ENCODE measurements at regions not wholly inside any gene's neighbourhood (a gene's known extent, or its start where the extent isn't known, plus 50 kb on each side); places are given as distances from the start of the nearest gene placed in this dataset.

GRCh38 chr5:67805666-67806348, 409.7 kb upstream of the PIK3R1 start:
- no peak for DNase-seq (ENCODE audit: low read depth, low spot score)
- intact Hi-C loops (cut with micrococcal nuclease), result no loop called here
- Histone ChIP-seq H3K9ac (ENCODE audit: low read length) (no peak overlapping the region), H3K36me3 (ENCODE audit: control insufficient read depth in 1 of 2, insufficient read depth in 2 of 2, low read length in 2 of 2) (no peaks in the 10 kb centered on the region), H3K9me2 (ENCODE audit: insufficient read depth) (no peaks in the 10 kb centered on the region), H3K79me2 (ENCODE audit: insufficient read depth, low read length) (no peaks in the 10 kb centered on the region), H3K9me3 (ENCODE audit: control insufficient read depth in 1 of 2, insufficient read depth in 1 of 2, low read depth in 1 of 2, low read length in 2 of 2) (no peaks in the 10 kb centered on the region), H3K27ac (ENCODE audit: low read depth, low read length) (no peak overlapping the region), H3K27me3 (ENCODE audit: insufficient read depth, low read length) (peaks cover 9% of the 10 kb centered on the region; the same call in 1 of the 2 replicates), H3K4me3 (replicated peaks in 1 of 2; ENCODE audit: low read depth in 1 of 2, low read length in 2 of 2) (no peak overlapping the region), H4K20me1 (ENCODE audit: insufficient read depth) (no peaks in the 10 kb centered on the region), H3K4me1 (ENCODE audit: control insufficient read depth in 1 of 2, insufficient read depth in 2 of 2, low read length in 2 of 2) (no peaks in the 10 kb centered on the region), H3K4me2 (ENCODE audit: low read length) (no peak overlapping the region), H2AFZ (ENCODE audit: low read depth, low read length, poor library complexity, severe bottlenecking) (no peak overlapping the region)
- RAD21 ChIA-PET (ENCODE audit: low non-redundant PET in 1 of 2, low total read pairs in 2 of 2, uncharacterized antibody in 2 of 2, unreplicated experiment in 2 of 2), result no interaction called here
- POLR2A ChIA-PET, result no interaction called here
- no TSS peak for BruUV-seq (replicated peaks)
- CTCF ChIA-PET, result no interaction called here
- no peak for TF ChIP-seq CBX3 (IDR thresholded peaks at IDR 0.05; ENCODE audit: low read depth)
- TF ChIP-seq SP1 (IDR thresholded peaks at IDR 0.05; ENCODE audit: low read depth), result no peak
- no peak for ATAC-seq

- POLR2A ChIA-PET, result no interaction called here
- H3K36me3 ChIP-seq (ENCODE audit: control insufficient read depth in 1 of 2, insufficient read depth in 2 of 2, low read length in 2 of 2), result no peaks in the 10 kb centered on the region
- no peak overlapping the region for H3K4me3 ChIP-seq (replicated peaks in 1 of 2; ENCODE audit: low read depth in 1 of 2, low read length in 2 of 2)
- RAD21 ChIA-PET (ENCODE audit: low non-redundant PET in 1 of 2, low total read pairs in 2 of 2, uncharacterized antibody in 2 of 2, unreplicated experiment in 2 of 2), result no interaction called here
- no peak for DNase-seq (ENCODE audit: low read depth, low spot score)
- no peaks in the 10 kb centered on the region for H3K9me2 ChIP-seq (ENCODE audit: insufficient read depth)
- BruUV-seq (replicated peaks), result no TSS peak
- no peak overlapping the region for H3K9ac ChIP-seq (ENCODE audit: low read length)
- CTCF ChIA-PET, result no interaction called here
- H3K9me3 ChIP-seq (ENCODE audit: control insufficient read depth in 1 of 2, insufficient read depth in 1 of 2, low read depth in 1 of 2, low read length in 2 of 2), result no peaks in the 10 kb centered on the region
- no peaks in the 10 kb centered on the region for H3K79me2 ChIP-seq (ENCODE audit: insufficient read depth, low read length)
- H3K4me2 ChIP-seq (ENCODE audit: low read length), result no peak overlapping the region
- no peak overlapping the region for H3K27ac ChIP-seq (ENCODE audit: low read depth, low read length)
- no peaks in the 10 kb centered on the region for H4K20me1 ChIP-seq (ENCODE audit: insufficient read depth)
- H3K4me1 ChIP-seq (ENCODE audit: control insufficient read depth in 1 of 2, insufficient read depth in 2 of 2, low read length in 2 of 2), result no peaks in the 10 kb centered on the region
- H3K27me3 ChIP-seq (ENCODE audit: insufficient read depth, low read length), result peaks cover 9% of the 10 kb centered on the region; the same call in 1 of the 2 replicates
- no peak overlapping the region for H2AFZ ChIP-seq (ENCODE audit: low read depth, low read length, poor library complexity, severe bottlenecking)
- ATAC-seq, result no peak
- intact Hi-C loops (cut with micrococcal nuclease), result no loop called here
- no peak for TF ChIP-seq SP1 (IDR thresholded peaks at IDR 0.05; ENCODE audit: low read depth)
- no peak for TF ChIP-seq ELF1 (IDR thresholded peaks at IDR 0.05; ENCODE audit: borderline replicate concordance, low read depth)
- TF ChIP-seq CEBPB (IDR thresholded peaks at IDR 0.05; ENCODE audit: low read depth), result no peak
- TF ChIP-seq EGR1 (IDR thresholded peaks at IDR 0.05; ENCODE audit: low read depth), result no peak
- TF ChIP-seq REST (IDR thresholded peaks at IDR 0.05; ENCODE audit: low read depth), result no peak
- TF ChIP-seq SIN3A (IDR thresholded peaks at IDR 0.05; ENCODE audit: low read depth), result no peak
- no peak for TF ChIP-seq TCF7L2 (IDR thresholded peaks at IDR 0.05; ENCODE audit: borderline replicate concordance, extremely low read depth, insufficient read depth, insufficient read length)
- no peak for TF ChIP-seq MAX (IDR thresholded peaks at IDR 0.05)
- no peak for TF ChIP-seq ZNF274 (IDR thresholded peaks at IDR 0.05; ENCODE audit: low read depth, low read length)
- no peak for TF ChIP-seq ATF3 (IDR thresholded peaks at IDR 0.05)
- TF ChIP-seq SRF (IDR thresholded peaks at IDR 0.05; ENCODE audit: low read depth), result no peak
- no peak for TF ChIP-seq JUND (IDR thresholded peaks at IDR 0.05)
- TF ChIP-seq POLR2A (IDR thresholded peaks at IDR 0.05; ENCODE audit: borderline replicate concordance, extremely low read depth, insufficient read depth, insufficient read length), result no peak
- TF ChIP-seq RAD21 (IDR thresholded peaks at IDR 0.05; ENCODE audit: low read depth), result no peak
- TF ChIP-seq POLR2AphosphoS5 (IDR thresholded peaks at IDR 0.05; ENCODE audit: low read depth, low read length), result no peak
- TF ChIP-seq YY1 (IDR thresholded peaks at IDR 0.05; ENCODE audit: extremely low read depth, insufficient replicate concordance, low read depth, low read length), result no peak
Observed at GRCh38 chr5:67802766-67803165, 412.8 kb upstream of the PIK3R1 start.
